Neural cell (in vitro differentiated cells): ENCODE measurements at regions not wholly inside any gene's neighbourhood (a gene's known extent, or its start where the extent isn't known, plus 50 kb on each side); places are given as distances from the start of the nearest gene placed in this dataset.

Experiments used
- H2AFZ ChIP-seq: fragments of 200-600, 300-800 bp; sonication (generic), shearing (Covaris generic); 2 replicates; pipeline ENCODE4 v1.6.0; 2014; ENCODE audit warnings: low read depth, mild to moderate bottlenecking, antibody characterized with exemption, low read length, moderate library complexity
- H3F3A ChIP-seq: fragments of 200-600 bp; shearing (Covaris generic); 2 replicates; pipeline ENCODE4 v1.6.1; 2016; ENCODE audit warnings: mild to moderate bottlenecking, moderate library complexity, mixed read lengths, antibody characterized with exemption, low read length; ENCODE audit not compliant: insufficient read depth, poor library complexity, severe bottlenecking
- H3K27ac ChIP-seq: fragments of 200-600, 300-800 bp; sonication (generic), shearing (Covaris generic); 2 replicates; pipeline ENCODE4 v1.5.1; 2014; ENCODE audit warnings: mild to moderate bottlenecking, low read length, moderate library complexity
- H3K27me3 ChIP-seq: fragments of 300-800, 200-600 bp; sonication (generic), shearing (Covaris generic); 2 replicates; pipeline ENCODE4 v1.6.0; 2014; ENCODE audit warnings: mild to moderate bottlenecking, low read depth, low read length, moderate library complexity; ENCODE audit not compliant: insufficient read depth
- H3K36me3 ChIP-seq: fragments of 300-800, 200-600 bp; sonication (generic), shearing (Covaris generic); 2 replicates; pipeline ENCODE4 v1.5.1; 2014; ENCODE audit warnings: mild to moderate bottlenecking, antibody characterized with exemption, low read length, moderate library complexity; ENCODE audit not compliant: insufficient read depth
- H3K4me2 ChIP-seq: fragments of 300-800, 200-600 bp; sonication (generic), shearing (Covaris generic); 2 replicates; pipeline ENCODE4 v1.6.0; 2014; ENCODE audit warnings: mild to moderate bottlenecking, low read length
- H3K4me3 ChIP-seq: fragments of 300-800, 200-600 bp; sonication (generic), shearing (Covaris generic); 2 replicates; pipeline ENCODE4 v1.5.1; 2014; ENCODE audit warnings: mild to moderate bottlenecking, low read length, moderate library complexity
- H3K79me2 ChIP-seq: fragments of 200-600 bp; shearing (Covaris generic); replicated peaks from 2 replicates; pipeline ENCODE4 v1.6.0; 2014; ENCODE audit warnings: mild to moderate bottlenecking, low read length, moderate library complexity; ENCODE audit not compliant: insufficient read depth
- H3K9ac ChIP-seq: fragments of 300-800, 200-600 bp; sonication (generic), shearing (Covaris generic); 2 replicates; pipeline ENCODE4 v1.6.1; 2016; ENCODE audit warnings: mild to moderate bottlenecking, low read length, mixed read lengths
- H3K9me2 ChIP-seq: fragments of 200-600 bp; shearing (Covaris generic); 2 replicates; pipeline ENCODE4 v1.6.1; 2016; ENCODE audit warnings: mild to moderate bottlenecking, low read length, mixed read lengths; ENCODE audit not compliant: insufficient read depth
- H3K9me3 ChIP-seq: fragments of 200-600, 300-800 bp; sonication (generic), shearing (Covaris generic); 2 replicates; pipeline ENCODE4 v1.6.1; 2016; ENCODE audit warnings: mild to moderate bottlenecking, mixed run types, low read length, moderate library complexity, mixed read lengths
- H4K20me1 ChIP-seq: fragments of 200-600 bp; shearing (Covaris generic); 2 replicates; pipeline ENCODE4 v1.6.1; 2016; ENCODE audit warnings: mild to moderate bottlenecking, mixed run types; ENCODE audit not compliant: insufficient read depth
- CTCF ChIP-seq: fragments of 450-650 bp; IDR thresholded peaks from 2 replicates; pipeline ENCODE4 v1.5.1; 2014; ENCODE audit warnings: antibody characterized with exemption, mild to moderate bottlenecking, moderate library complexity; ENCODE audit not compliant: poor library complexity, severe bottlenecking
- EP300 ChIP-seq: fragments of 450-650 bp; conservative IDR thresholded peaks from 2 replicates; pipeline ENCODE4 v1.6.1; 2014; ENCODE audit warnings: antibody characterized with exemption, mild to moderate bottlenecking, moderate library complexity; ENCODE audit not compliant: poor library complexity, severe bottlenecking
- EZH2 ChIP-seq: fragments of 200-600, 300-800 bp; shearing (Covaris generic), sonication (generic); IDR thresholded peaks from 2 replicates; pipeline ENCODE4 v1.6.1; 2014; ENCODE audit warnings: antibody characterized with exemption, low read length, borderline replicate concordance, mild to moderate bottlenecking; ENCODE audit not compliant: insufficient read depth, poor library complexity, severe bottlenecking
- MXI1 ChIP-seq: fragments of 450-650 bp; conservative IDR thresholded peaks from 2 replicates; pipeline ENCODE4 v1.6.1; 2014; ENCODE audit warnings: antibody characterized with exemption, mild to moderate bottlenecking; ENCODE audit not compliant: poor library complexity, severe bottlenecking
- POLR2AphosphoS5 ChIP-seq: IDR thresholded peaks from 2 replicates; pipeline ENCODE4 v1.6.1; 2012
- RAD21 ChIP-seq: fragments of 450-650 bp; conservative IDR thresholded peaks from 2 replicates; pipeline ENCODE4 v1.6.1; 2014; ENCODE audit warnings: antibody characterized with exemption, mild to moderate bottlenecking, moderate library complexity
- REST ChIP-seq: IDR thresholded peaks from 2 replicates; pipeline ENCODE4 v1.6.1; 2012; ENCODE audit warnings: borderline replicate concordance
- SMC3 ChIP-seq: fragments of 450-650 bp; conservative IDR thresholded peaks from 2 replicates; pipeline ENCODE4 v1.6.1; 2014; ENCODE audit warnings: antibody characterized with exemption, mild to moderate bottlenecking, moderate library complexity; ENCODE audit not compliant: poor library complexity
- TAF1 ChIP-seq: IDR thresholded peaks from 2 replicates; pipeline ENCODE4 v1.6.1; 2012; ENCODE audit warnings: low read depth

GRCh38 chr3:14295037-14295436, 107.4 kb upstream of the SLC6A6 start:
- no peak overlapping the region for H2AFZ ChIP-seq
- H3K9ac ChIP-seq: no peak overlapping the region
- H3F3A ChIP-seq: no peaks in the 10 kb centered on the region
- no peak overlapping the region for H3K4me2 ChIP-seq
- H3K79me2 ChIP-seq: no peaks in the 10 kb centered on the region
- no peak overlapping the region for H3K4me3 ChIP-seq
- no peaks in the 10 kb centered on the region for H3K9me3 ChIP-seq
- TF ChIP-seq REST (no peak), MXI1 (no peak), SMC3 (no peak), EZH2 (no peak), EP300 (no peak), CTCF (no peak)
- H3K27ac ChIP-seq: no peak overlapping the region
- H3K9me2 ChIP-seq: no peaks in the 10 kb centered on the region
- no peaks in the 10 kb centered on the region for H3K27me3 ChIP-seq
- no peaks in the 10 kb centered on the region for H4K20me1 ChIP-seq
- H3K36me3 ChIP-seq: no peaks in the 10 kb centered on the region

GRCh38 chr3:14295801-14296200, 106.6 kb upstream of the SLC6A6 start:
- no peak overlapping the region for H3K9ac ChIP-seq
- no peaks in the 10 kb centered on the region for H3K27me3 ChIP-seq
- no peaks in the 10 kb centered on the region for H3K36me3 ChIP-seq
- no peaks in the 10 kb centered on the region for H4K20me1 ChIP-seq
- H3K4me3 ChIP-seq: no peak overlapping the region
- H3F3A ChIP-seq: no peaks in the 10 kb centered on the region
- TF ChIP-seq CTCF (no peak), MXI1 (no peak), TAF1 (no peak), POLR2AphosphoS5 (no peak), RAD21 (no peak), EZH2 (no peak), EP300 (no peak), SMC3 (no peak)
- no peaks in the 10 kb centered on the region for H3K9me2 ChIP-seq
- H3K79me2 ChIP-seq: no peaks in the 10 kb centered on the region
- no peak overlapping the region for H2AFZ ChIP-seq
- H3K9me3 ChIP-seq: no peaks in the 10 kb centered on the region
- H3K4me2 ChIP-seq: no peak overlapping the region
- H3K27ac ChIP-seq: no peak overlapping the region
